K562 (cell line): ENCODE measurements at regions not wholly inside any gene's neighbourhood (a gene's known extent, or its start where the extent isn't known, plus 50 kb on each side); places are given as distances from the start of the nearest gene placed in this dataset.

ENCODE experiments used
- ATAC-seq: fragments of 200-7000 bp; cut with Tn5 transposase; 3 replicates; pipeline ENCODE4 v1.9.1; 2020; ENCODE audit warnings: moderate library complexity
- BruUV-seq: library from RNA; stranded (reverse); fragments of 400-500 nt; replicated peaks from 2 replicates; lab custom pipeline; 2021; lab: Mats Ljungman, UMichigan
- CTCF ChIA-PET: fragments of 300-600 bp; formaldehyde crosslinking; extraction: SDS; loops from one replicate; lab custom pipeline; 2021; ENCODE audit warnings: low intra/inter-chr PET ratio; lab: Yijun Ruan, JAX
- POLR2A ChIA-PET: fragments of 300-600, 350-650 bp; sonication (Branson Sonifier 250); formaldehyde crosslinking; extraction: SDS; loops from one replicate; lab custom pipeline; 2021; ENCODE audit warnings: antibody characterized with exemption, inconsistent platforms; lab: Yijun Ruan, JAX
- DNase-seq, 4 experiments: peaks; one replicate each; pipeline versions ENCODE4 v3.0.0 to v3.0.0-alpha.2; 2011 to 2018; ENCODE audit warnings: low spot score in 3 of 4, mixed read lengths in 3 of 4; ENCODE audit errors: extremely low read depth in 1 of 4
- FAIRE-seq: peaks from 2 replicates; lab custom pipeline; 2011; peaks lifted over from hg19 to GRCh38; lab: Jason Lieb, UNC
- H2AFZ ChIP-seq: 2 replicates; pipeline ENCODE4 v1.6.0; 2011; ENCODE audit warnings: low read depth, low read length, control low read depth, inconsistent platforms
- H3K27ac ChIP-seq: fragments of 200-600 bp; 3 replicates; pipeline ENCODE4 v1.8.0; 2011; ENCODE audit warnings: low read depth, mild to moderate bottlenecking, control low read depth, inconsistent platforms, low read length, moderate library complexity, mixed read lengths; ENCODE audit errors: extremely low read depth
- H3K27me3 ChIP-seq, 2 experiments: fragments of 300-600 bp in 1 of 2; 2 replicates in 1 of 2; 3 replicates in 1 of 2; pipeline versions ENCODE4 v1.6.0 to v1.8.0; 2011; ENCODE audit warnings: inconsistent platforms in 2 of 2, low read length in 2 of 2, mild to moderate bottlenecking in 1 of 2, mixed read lengths in 1 of 2, moderate library complexity in 1 of 2; ENCODE audit not compliant: control insufficient read depth in 2 of 2, insufficient read depth in 2 of 2
- H3K36me3 ChIP-seq: fragments of 300-600 bp; 3 replicates; pipeline ENCODE4 v1.8.0; 2011; ENCODE audit warnings: mild to moderate bottlenecking, low read length, inconsistent platforms; ENCODE audit not compliant: control insufficient read depth, insufficient read depth
- H3K4me1 ChIP-seq, 2 experiments: fragments of 200-600 bp in 1 of 2; replicated peaks in 1 of 2; 2 replicates in 1 of 2; 3 replicates in 1 of 2; pipeline versions ENCODE4 v1.5.1 to v1.8.0; 2011; ENCODE audit warnings: inconsistent platforms in 2 of 2, low read length in 2 of 2, mild to moderate bottlenecking in 1 of 2, mixed read lengths in 1 of 2, moderate library complexity in 1 of 2; ENCODE audit not compliant: control insufficient read depth in 2 of 2, insufficient read depth in 2 of 2
- H3K4me2 ChIP-seq: 2 replicates; pipeline ENCODE4 v1.6.1; 2011; ENCODE audit warnings: low read length, control low read depth, inconsistent platforms, mixed read lengths; ENCODE audit not compliant: insufficient read depth
- H3K4me3 ChIP-seq: fragments of 200-600 bp; sonication (generic), shearing (Covaris generic); 2 replicates; pipeline ENCODE4 v1.5.1; 2016; ENCODE audit warnings: control low read depth, inconsistent platforms
- H3K79me2 ChIP-seq: fragments of 200-600 bp; 3 replicates; pipeline ENCODE4 v1.8.0; 2011; ENCODE audit warnings: low read length, inconsistent platforms; ENCODE audit not compliant: control insufficient read depth, insufficient read depth
- H3K9ac ChIP-seq, 2 experiments: 2 replicates each; pipeline versions ENCODE4 v1.6.0 to v1.6.1; 2011; ENCODE audit warnings: low read depth in 2 of 2, low read length in 2 of 2, control low read depth in 1 of 2, inconsistent platforms in 1 of 2, mild to moderate bottlenecking in 1 of 2, mixed read lengths in 1 of 2; ENCODE audit not compliant: insufficient read depth in 1 of 2
- H3K9me1 ChIP-seq: one replicate; pipeline ENCODE4 v1.6.0; 2011; ENCODE audit warnings: inconsistent platforms, mild to moderate bottlenecking, low read length, moderate library complexity; ENCODE audit not compliant: control insufficient read depth, insufficient read depth
- H3K9me3 ChIP-seq: replicated peaks from 2 replicates; pipeline ENCODE4 v1.5.1; 2011; ENCODE audit warnings: low read depth, low read length, inconsistent platforms; ENCODE audit not compliant: control insufficient read depth, insufficient read depth
- H4K20me1 ChIP-seq: replicated peaks from 2 replicates; pipeline ENCODE4 v1.6.1; 2011; ENCODE audit warnings: low read length, inconsistent platforms, mixed read lengths; ENCODE audit not compliant: control insufficient read depth, insufficient read depth
- HDAC8 ChIP-seq: fragments of 450-650 bp; IDR thresholded peaks from 2 replicates; pipeline ENCODE4 v1.6.1; 2016; ENCODE audit warnings: mild to moderate bottlenecking, missing genetic modification characterization, moderate library complexity, missing compliant biosample characterization
- L3MBTL2 ChIP-seq: fragments of 450-650 bp; IDR thresholded peaks from 2 replicates; pipeline ENCODE4 v1.6.1; 2016; ENCODE audit warnings: mild to moderate bottlenecking, moderate library complexity
- NR2C2 ChIP-seq, 2 experiments: fragments of 200-800 bp in 1 of 2; sonication (Bioruptor generic) in 1 of 2; sonication (generic) in 1 of 2; formaldehyde crosslinking in 1 of 2; IDR thresholded peaks; 2 replicates each; pipeline versions ENCODE4 v1.6.1 to v1.8.0; 2016 to 2022; ENCODE audit warnings: mild to moderate bottlenecking in 1 of 2, missing compliant biosample characterization in 1 of 2, missing genetic modification characterization in 1 of 2, missing genetic modification reagents in 1 of 2
- POLR2B ChIP-seq: fragments of 450-650 bp; IDR thresholded peaks from 2 replicates; pipeline ENCODE4 v1.6.1; 2018; ENCODE audit warnings: low read depth; ENCODE audit not compliant: partially characterized antibody
- PTTG1 ChIP-seq: fragments of 450-650 bp; IDR thresholded peaks from 2 replicates; pipeline ENCODE4 v1.6.1; 2016; ENCODE audit warnings: low read depth, mild to moderate bottlenecking, missing genetic modification characterization, missing compliant biosample characterization
- RBM39 ChIP-seq: fragments of 200-400 bp; formaldehyde crosslinking; optimal IDR thresholded peaks from 2 replicates; pipeline ENCODE3; 2018; ENCODE audit warnings: low read depth, low read length
- SIX5 ChIP-seq, 2 experiments: IDR thresholded peaks; 2 replicates each; pipeline ENCODE4 v1.6.1; 2011; ENCODE audit warnings: low read length in 2 of 2, borderline replicate concordance in 1 of 2, low read depth in 1 of 2, mild to moderate bottlenecking in 1 of 2, moderate library complexity in 1 of 2; ENCODE audit not compliant: insufficient read depth in 1 of 2
- SRF ChIP-seq, 2 experiments: fragments of 250-450, 450-650 bp in 1 of 2; sonication (Bioruptor Pico) in 1 of 2; sonication (generic) in 1 of 2; formaldehyde crosslinking; IDR thresholded peaks; 2 replicates each; pipeline versions ENCODE4 v1.5.0 to v1.5.1; 2020 to 2022; ENCODE audit warnings: mild to moderate bottlenecking in 1 of 2, missing genetic modification reagents in 1 of 2
- U2AF2 ChIP-seq: fragments of 200-400 bp; formaldehyde crosslinking; optimal IDR thresholded peaks from 2 replicates; pipeline ENCODE3; 2017; ENCODE audit warnings: low read depth, mild to moderate bottlenecking, low read length
- WHSC1 ChIP-seq: IDR thresholded peaks from one replicate; pipeline ENCODE4 v1.6.1; 2012; ENCODE audit warnings: low read length, control low read depth, inconsistent platforms
- ZBTB7A ChIP-seq: IDR thresholded peaks from 2 replicates; pipeline ENCODE4 v1.6.1; 2011; ENCODE audit warnings: low read depth, mild to moderate bottlenecking, low read length, moderate library complexity, borderline replicate concordance; ENCODE audit not compliant: control insufficient read depth
- ZNF507 ChIP-seq: conservative IDR thresholded peaks from 2 replicates; pipeline ENCODE4 v1.6.1; 2017; ENCODE audit warnings: missing genetic modification characterization, missing compliant biosample characterization
- WGBS: fragments of 100-300 bp; shearing (Covaris generic); methylation state at CpG from one replicate; pipeline ENCODE4 v1.1.6; 2016; ENCODE audit warnings: low coverage, mixed read lengths; ENCODE audit not compliant: insufficient coverage; ENCODE audit errors: missing lambda C conversion rate; 5-methylcytosine and 5-hydroxymethylcytosine counted together
- in situ Hi-C: fragments of 300-500 bp; cut with MboI; formaldehyde crosslinking; loops from 4 replicates; pipeline ENCODE4 v1.15.0; 2018; ENCODE audit warnings: inconsistent platforms, mixed read lengths
- intact Hi-C: fragments of 100-400 bp; cut with micrococcal nuclease; formaldehyde crosslinking; loops from 2 replicates; pipeline ENCODE4 v1.14.2; 2022
- TF ChIP-seq, protein P1 (sequence below): fragments of 250-450 bp; sonication (Bioruptor Pico); IDR thresholded peaks from 2 replicates; pipeline ENCODE4 v1.5.0; 2020; ENCODE audit warnings: mild to moderate bottlenecking, borderline replicate concordance
- TF ChIP-seq, protein P2 (sequence below): fragments of 250-450 bp; sonication (Bioruptor Pico); IDR thresholded peaks from 2 replicates; pipeline ENCODE4 v1.8.0; 2021; ENCODE audit warnings: borderline replicate concordance, mild to moderate bottlenecking, moderate library complexity; ENCODE audit not compliant: poor library complexity, severe bottlenecking
- TF ChIP-seq, protein P3 (sequence below): fragments of 450-650 bp; IDR thresholded peaks from 2 replicates; pipeline ENCODE4 v1.6.1; 2016
- TF ChIP-seq, protein P4 (sequence below): fragments of 250-450 bp; sonication (Bioruptor Pico); IDR thresholded peaks from 2 replicates; pipeline ENCODE4 v1.5.0; 2021

DNA sequence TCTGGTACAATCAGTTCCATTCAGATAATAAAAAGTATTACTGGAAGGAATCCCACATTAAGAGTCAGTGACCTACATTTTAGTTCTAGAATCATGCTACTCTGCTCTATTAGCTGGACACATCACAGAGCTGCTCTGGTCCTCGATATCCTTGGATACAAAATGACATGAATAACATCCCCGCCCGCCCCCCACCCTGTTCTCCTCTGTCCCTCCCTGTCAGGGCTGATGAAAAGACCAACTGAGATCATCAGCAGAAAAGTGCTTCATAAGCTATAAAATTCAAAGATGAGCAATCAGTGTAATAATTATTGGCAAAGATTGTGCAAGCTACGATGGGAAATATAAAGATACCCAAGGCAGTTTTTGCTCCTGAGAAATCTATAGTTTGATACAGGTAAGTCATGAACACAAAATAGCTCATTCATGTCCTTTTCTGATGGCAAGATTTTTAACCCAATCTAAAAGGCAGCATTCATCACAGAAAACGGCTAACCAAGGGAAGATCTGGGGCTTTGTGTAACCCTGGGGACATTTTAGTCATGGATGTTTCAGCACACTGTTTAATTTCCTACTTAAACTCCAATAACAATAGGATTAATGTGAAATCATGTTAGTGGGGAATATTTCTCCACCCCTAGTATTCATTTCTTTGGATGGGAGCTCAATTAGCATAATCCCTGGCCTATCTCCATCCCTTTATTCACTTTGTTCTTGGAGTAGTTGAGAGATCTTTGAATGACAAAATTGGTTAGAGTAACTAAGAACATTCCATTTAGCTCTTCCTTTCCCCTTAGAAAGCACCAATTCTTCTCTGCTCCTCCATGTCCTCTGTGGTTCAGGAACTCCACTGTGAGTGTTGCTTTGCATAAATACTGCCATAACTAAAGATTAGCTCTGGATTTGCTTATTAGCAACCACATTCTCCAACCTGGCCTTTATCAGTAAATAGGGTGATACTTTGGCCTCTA lies 459.4 kb upstream of the GRIA1 start:
- intact Hi-C loops, result no loop called here
- H3K4me1 ChIP-seq, result no peaks in the 10 kb centered on the region
- no peak overlapping the region for H3K4me2 ChIP-seq
- H4K20me1 ChIP-seq, result no peaks in the 10 kb centered on the region
- FAIRE-seq (no peak), ATAC-seq (no peak), DNase-seq (no peak)
- ChIA-PET POLR2A (no interaction called here), CTCF (no interaction called here)
- H3K4me3 ChIP-seq, result no peak overlapping the region
- no peak overlapping the region for H3K27ac ChIP-seq
- no peaks in the 10 kb centered on the region for H3K27me3 ChIP-seq
- 2% methylated on average over 5 of the region's 5 CpGs for WGBS
- no peak overlapping the region for H3K9ac ChIP-seq
- no peaks in the 10 kb centered on the region for H3K9me1 ChIP-seq
- no peak overlapping the region for H2AFZ ChIP-seq
- in situ Hi-C loops, result no loop called here
- no TSS peak for BruUV-seq
- no peaks in the 10 kb centered on the region for H3K36me3 ChIP-seq
- no peaks in the 10 kb centered on the region for H3K79me2 ChIP-seq
- H3K9me3 ChIP-seq, result no peaks in the 10 kb centered on the region
- TF ChIP-seq L3MBTL2 (no peak), PTTG1 (tag) (no peak), POLR2B (no peak), U2AF2 (no peak), NR2C2 (CRISPR knock-in tag; IDR thresholded peaks at IDR 0.05) (no peak), NR2C2 (tag; IDR thresholded peaks at IDR 0.05) (no peak), SRF (CRISPR knock-in tag; IDR thresholded peaks at IDR 0.05) (no peak), ZNF507 (no peak), SIX5 (IDR thresholded peaks at IDR 0.05; ENCODE audit: borderline replicate concordance in 1 of 2, insufficient read depth in 1 of 2, low read depth in 1 of 2, low read length in 2 of 2) (no peak), WHSC1 (no peak), RBM39 (no peak), HDAC8 (tag) (no peak), ZBTB7A (no peak)
- TF ChIP-seq, protein P1, sequence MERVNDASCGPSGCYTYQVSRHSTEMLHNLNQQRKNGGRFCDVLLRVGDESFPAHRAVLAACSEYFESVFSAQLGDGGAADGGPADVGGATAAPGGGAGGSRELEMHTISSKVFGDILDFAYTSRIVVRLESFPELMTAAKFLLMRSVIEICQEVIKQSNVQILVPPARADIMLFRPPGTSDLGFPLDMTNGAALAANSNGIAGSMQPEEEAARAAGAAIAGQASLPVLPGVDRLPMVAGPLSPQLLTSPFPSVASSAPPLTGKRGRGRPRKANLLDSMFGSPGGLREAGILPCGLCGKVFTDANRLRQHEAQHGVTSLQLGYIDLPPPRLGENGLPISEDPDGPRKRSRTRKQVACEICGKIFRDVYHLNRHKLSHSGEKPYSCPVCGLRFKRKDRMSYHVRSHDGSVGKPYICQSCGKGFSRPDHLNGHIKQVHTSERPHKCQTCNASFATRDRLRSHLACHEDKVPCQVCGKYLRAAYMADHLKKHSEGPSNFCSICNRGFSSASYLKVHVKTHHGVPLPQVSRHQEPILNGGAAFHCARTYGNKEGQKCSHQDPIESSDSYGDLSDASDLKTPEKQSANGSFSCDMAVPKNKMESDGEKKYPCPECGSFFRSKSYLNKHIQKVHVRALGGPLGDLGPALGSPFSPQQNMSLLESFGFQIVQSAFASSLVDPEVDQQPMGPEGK, result no peak
- TF ChIP-seq, protein P2, sequence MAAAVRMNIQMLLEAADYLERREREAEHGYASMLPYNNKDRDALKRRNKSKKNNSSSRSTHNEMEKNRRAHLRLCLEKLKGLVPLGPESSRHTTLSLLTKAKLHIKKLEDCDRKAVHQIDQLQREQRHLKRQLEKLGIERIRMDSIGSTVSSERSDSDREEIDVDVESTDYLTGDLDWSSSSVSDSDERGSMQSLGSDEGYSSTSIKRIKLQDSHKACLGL, result no peak
- TF ChIP-seq, protein P3, sequence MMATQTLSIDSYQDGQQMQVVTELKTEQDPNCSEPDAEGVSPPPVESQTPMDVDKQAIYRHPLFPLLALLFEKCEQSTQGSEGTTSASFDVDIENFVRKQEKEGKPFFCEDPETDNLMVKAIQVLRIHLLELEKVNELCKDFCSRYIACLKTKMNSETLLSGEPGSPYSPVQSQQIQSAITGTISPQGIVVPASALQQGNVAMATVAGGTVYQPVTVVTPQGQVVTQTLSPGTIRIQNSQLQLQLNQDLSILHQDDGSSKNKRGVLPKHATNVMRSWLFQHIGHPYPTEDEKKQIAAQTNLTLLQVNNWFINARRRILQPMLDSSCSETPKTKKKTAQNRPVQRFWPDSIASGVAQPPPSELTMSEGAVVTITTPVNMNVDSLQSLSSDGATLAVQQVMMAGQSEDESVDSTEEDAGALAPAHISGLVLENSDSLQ, result no peak
- TF ChIP-seq, protein P4, sequence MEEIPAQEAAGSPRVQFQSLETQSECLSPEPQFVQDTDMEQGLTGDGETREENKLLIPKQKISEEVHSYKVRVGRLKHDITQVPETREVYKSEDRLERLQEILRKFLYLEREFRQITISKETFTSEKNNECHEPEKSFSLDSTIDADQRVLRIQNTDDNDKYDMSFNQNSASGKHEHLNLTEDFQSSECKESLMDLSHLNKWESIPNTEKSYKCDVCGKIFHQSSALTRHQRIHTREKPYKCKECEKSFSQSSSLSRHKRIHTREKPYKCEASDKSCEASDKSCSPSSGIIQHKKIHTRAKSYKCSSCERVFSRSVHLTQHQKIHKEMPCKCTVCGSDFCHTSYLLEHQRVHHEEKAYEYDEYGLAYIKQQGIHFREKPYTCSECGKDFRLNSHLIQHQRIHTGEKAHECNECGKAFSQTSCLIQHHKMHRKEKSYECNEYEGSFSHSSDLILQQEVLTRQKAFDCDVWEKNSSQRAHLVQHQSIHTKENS (CRISPR knock-in tag), result no peak
